ENCODE measurements at regions not wholly inside any gene's neighbourhood (a gene's known extent, or its start where the extent isn't known, plus 50 kb on each side); places are given as distances from the start of the nearest gene placed in this dataset.
"Not testable (repeated sequence)": the region's sequence is repeated elsewhere in the genome, so short reads cannot be mapped to it uniquely, and the experiment has no call there.

DNA sequence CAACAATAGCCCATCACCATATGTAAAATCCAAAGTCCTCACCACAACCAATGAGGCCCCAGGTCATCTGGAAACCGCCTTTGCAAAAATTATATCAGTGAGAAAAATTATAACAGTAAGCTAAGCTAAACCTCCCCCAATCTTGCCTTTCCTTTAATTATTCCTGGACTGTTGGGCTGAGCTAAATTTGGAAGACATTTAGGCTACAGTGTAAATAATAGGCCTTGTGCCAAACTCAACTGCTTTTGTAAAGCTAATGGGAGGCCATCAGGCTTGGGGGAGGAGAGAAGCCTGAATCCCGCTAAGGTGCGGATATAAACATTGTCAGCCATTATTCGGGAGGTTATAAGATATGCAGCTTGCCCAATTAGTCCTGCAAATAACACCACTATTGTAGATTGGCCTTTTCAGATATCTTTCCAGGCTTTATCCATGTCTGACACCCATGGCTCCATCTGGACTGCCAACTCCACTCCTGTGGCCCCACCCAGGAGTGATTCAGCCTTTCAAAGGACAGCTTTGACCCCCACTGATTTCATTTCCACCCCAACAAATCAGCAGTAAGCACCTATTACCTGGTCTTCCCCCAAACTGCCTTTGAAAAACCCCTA lies 53.0 kb upstream of the CA12 start:
- no peak for DNase-seq

GRCh38 chr15:63435204-63435820 lies 53.7 kb upstream of the CA12 start:
- no peak for DNase-seq

DNA sequence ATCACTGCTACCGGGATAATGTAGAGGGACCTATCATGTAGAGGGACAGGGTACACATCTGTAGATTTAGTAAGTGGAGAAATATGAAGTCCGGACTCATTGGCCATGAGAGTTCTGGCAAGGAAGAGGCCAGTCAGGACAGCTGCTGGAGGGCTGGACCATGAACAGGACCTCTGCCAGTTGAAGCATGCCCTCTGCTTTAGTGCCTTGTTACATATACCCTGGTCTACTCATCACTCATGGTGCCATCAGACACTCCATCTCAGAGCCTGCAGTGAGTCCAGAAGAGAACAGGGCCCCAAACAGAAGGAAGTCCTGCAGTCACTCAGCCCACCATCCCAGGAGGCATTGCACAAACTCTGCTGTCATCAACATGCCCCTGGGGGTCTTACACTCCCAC lies 54.7 kb upstream of the CA12 start:
- no peak for DNase-seq

DNA sequence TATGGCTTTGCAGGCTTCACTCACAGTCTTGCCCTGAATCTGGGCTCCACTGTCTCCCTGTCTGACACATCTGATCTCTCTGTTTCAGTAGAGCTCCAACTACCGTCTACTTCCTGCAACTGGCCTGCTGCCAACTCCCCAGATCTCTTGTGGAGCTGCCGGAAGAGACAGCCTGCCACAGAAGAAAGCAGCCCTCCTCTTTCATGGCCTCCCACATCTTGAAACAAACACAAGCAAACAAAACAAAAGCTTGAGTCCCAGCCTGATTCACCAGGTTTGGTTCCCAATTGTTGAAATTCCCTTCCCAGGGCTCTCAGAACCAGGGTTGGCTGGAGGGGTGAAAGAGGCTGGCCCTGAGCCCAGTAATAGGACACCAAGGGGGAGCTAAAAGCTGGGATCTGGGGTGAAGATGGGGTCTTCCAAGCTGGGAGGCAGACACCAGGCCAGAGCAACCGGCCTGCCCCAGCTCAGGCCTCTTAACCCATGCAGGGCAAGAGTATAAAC lies 55.3 kb upstream of the CA12 start:
- peak; percentile 58 for DNase-seq

DNA sequence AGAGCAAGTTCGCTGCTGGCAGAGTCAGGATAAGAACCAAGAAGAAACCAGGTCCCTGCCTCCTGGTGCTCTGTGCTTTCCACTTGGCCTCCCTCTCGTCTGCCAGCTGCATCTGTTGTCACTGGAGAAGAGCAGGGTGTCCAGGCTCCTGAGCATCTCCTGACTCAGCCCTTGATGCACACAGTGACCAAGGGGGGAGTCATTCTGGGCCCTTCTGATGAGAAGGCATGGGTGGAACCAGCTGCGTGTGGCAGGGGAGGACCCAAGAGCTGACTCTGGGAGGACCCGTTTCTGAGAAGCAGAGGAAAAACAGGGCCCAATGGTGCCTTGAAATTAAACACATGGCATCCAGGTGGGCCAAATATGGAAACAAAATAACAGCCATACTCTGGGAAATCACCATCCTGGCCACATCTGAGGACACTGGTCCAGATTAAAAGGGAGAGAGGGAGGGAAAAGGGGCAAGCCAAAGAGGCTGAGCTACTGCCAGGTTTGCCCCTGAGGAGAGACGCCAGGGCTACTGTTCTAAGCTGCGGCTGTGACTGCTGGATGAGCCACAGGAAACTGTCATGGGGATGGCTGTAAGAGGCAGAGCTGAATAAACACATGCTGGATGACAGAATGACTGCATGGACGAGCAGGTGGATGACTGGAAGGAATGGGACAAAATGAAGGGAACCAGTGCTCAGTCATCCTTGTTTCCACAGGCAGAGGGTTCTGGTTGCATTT lies 58.1 kb upstream of the CA12 start:
- DNase-seq: no peak

GRCh38 chr15:63440265-63440648 lies 58.6 kb upstream of the CA12 start:
- no peak for DNase-seq

GRCh38 chr15:63440756-63441155 lies 59.1 kb upstream of the CA12 start:
- no peak for DNase-seq

- no peak for DNase-seq
Measured at GRCh38 chr15:63441266-63441665, 59.6 kb upstream of the CA12 start.

GRCh38 chr15:63442080-63442479 lies 60.4 kb upstream of the CA12 start:
- DNase-seq: no peak

DNA sequence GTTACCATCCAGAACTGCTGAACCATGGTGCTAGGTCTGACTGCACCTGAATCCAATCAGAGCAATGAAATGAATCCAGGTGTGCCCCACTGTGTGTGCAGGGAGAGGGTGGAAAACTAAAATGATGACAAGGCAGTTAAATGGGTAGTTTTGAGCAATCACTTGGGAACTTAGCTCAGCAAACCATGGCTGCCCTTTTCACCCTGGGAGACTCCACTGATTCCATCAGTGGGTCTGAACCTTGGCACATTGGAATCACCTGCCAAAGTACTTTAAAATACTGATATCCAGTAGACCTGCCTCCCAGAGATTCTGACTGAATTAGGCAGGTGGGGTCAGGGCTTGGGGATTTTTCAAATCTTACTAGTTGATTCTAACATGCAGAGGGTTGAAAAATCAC lies 59.8 kb upstream of the USP3 start:
- no peak for DNase-seq

GRCh38 chr15:63446255-63446654 lies 58.1 kb upstream of the USP3 start:
- DNase-seq: no peak

DNA sequence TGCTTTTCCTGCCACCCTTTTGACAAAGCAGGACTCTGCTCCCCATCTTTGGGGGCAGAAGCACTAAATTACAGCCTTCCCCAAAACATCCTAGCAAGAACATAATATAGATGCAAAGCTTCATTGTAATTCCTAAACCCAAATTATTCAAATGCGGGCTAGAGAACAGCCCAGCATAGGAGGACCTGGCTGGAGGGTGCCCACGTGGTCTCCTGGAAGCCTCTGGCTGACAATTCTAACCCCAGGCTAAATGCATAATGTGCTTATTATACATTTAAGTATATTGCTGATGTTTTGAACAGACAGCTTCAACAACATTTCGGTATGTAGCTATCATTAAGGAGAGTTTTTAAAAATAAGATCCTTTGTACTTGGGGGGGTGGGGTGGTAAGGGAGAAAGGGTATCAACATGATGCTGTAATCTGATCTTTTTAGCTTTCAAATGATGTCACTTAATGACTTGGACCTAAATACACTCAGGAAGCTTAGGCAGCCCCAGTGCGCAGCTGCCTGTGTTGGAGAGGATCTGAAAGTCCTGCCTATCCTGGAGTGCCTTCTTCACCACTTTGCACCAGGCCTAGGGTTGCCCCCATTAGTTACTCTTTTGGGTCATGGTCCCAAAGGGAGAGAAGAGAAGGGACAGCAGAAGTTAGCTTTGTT lies 57.2 kb upstream of the USP3 start:
- DNase-seq: no peak

DNA sequence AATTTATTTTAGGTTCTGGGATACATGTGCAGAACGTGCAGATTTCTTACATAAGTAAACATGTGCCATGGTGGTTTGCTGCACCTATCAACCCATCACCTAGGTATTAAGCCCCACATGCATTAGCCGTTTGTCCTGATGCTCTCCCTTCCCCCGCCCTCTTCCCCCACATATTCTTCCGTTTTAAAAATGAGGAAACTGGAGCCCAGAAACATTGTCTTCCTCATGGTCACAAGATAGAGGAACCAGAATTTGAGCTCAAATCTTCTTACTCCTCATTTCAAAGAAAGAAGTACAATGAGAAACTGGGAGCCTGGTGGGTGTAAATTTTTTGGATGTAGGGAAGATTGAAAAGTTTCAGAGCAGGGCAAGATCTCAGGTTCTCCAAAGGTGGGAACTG lies 56.1 kb upstream of the USP3 start:
- no peak for DNase-seq

- DNase-seq: not testable (repeated sequence)
Measured at GRCh38 chr15:63448872-63449555, 55.4 kb upstream of the USP3 start.

DNA sequence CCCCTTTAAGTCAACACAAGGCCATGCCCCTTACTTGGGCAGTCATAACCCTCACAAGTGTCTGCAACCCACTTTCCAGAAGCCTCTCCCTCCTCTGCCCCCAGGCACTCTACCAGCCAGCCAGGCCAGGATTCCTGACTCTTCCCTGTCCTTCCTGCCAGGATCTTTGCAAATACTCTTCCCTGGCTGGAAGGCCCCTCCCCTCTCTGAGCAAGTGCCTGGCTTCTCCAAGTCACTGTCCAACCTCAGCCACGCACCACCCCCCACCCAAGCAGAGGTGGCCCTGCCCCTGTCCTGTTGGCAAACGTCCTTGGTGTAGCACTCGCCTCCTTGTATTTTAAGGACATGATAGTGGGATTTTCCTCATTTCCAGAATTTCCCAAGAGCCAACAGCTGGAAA lies 54.7 kb upstream of the USP3 start:
- DNase-seq: no peak

DNA sequence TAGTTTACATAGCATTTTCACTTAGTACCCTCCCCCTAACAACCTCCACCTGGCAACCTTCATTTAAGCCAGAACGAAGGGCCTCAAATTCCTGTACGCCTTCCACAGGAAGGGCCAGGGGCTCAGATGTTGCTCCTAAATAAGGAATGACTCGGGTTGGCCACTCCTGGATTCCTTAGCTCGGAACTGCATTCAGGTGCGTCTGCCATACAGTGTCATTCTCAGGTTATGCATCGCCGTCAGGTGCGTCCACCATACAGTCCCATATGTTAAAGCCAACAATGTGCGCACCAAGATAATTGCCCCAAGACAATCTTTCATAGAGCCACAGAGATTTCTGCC lies 53.5 kb upstream of the USP3 start:
- DNase-seq: no peak

GRCh38 chr15:63451671-63452315 lies 52.6 kb upstream of the USP3 start:
- DNase-seq: no peak

GRCh38 chr15:63452552-63453136 lies 51.7 kb upstream of the USP3 start:
- DNase-seq: no peak

- DNase-seq: no peak
Measured at GRCh38 chr15:63453186-63453905, 51.0 kb upstream of the USP3 start.

- DNase-seq: no peak
Measured at GRCh38 chr15:63454503-63455211, 49.7 kb upstream of the USP3 start.
